Head of caudate nucleus (tissue), 42 donors: ENCODE measurements at regions not wholly inside any gene's neighbourhood (a gene's known extent, or its start where the extent isn't known, plus 50 kb on each side); places are given as distances from the start of the nearest gene placed in this dataset.

ENCODE experiments used
- DNase-seq, 42 donors: peaks; one replicate each; pipeline versions ENCODE4 v3.0.0 to v3.0.0-alpha.2; 2020 to 2021; ENCODE audit warnings: mixed read lengths in 7 of 42
- intact Hi-C: fragments of 100-400 bp; cut with DNase I; formaldehyde crosslinking; loops from one replicate; pipeline ENCODE4 v1.15.0; 2022

DNA sequence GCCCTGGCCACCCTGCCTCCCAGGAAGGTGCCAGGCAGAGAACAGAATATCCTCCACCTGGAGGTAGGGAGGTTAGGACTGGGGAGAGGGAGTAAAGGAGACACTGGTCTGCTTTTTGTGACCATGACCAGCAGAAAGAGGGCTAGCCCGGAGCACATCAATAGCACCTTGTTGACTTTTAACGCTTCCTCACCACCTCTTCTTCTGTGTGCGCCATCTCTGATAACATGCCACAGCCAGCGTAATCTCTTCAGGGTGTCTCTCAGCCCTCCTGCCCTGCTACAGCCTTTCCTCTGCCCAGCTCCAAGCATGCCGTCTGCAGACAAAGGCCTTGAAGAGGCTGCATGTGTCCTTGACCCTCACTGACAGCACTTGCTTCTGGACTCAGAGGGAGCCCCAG lies 50.9 kb upstream of the GJA5 start:
- intact Hi-C loops, result no loop called here
- DNase-seq, result no peak

DNA sequence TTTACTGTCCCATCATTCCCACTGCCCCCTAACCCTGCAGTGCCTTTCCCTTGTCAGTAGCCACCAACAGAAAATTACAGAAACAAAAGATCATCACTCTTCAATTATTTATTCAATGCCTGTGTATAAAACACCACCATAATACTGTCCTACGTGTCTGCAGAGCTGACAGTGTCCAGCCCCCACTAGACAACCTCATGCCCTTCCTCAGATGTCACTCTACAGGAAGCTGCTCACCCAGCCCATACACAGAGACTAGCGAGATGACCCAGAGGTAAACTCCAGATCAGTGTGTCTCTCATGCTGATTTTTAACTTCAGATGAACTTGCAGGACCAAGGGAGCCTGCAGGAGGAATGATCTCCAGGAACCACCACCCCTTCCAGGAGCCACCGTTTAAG lies 51.3 kb upstream of the GJA5 start:
- intact Hi-C loops, result no loop called here
- no peak for DNase-seq

DNA sequence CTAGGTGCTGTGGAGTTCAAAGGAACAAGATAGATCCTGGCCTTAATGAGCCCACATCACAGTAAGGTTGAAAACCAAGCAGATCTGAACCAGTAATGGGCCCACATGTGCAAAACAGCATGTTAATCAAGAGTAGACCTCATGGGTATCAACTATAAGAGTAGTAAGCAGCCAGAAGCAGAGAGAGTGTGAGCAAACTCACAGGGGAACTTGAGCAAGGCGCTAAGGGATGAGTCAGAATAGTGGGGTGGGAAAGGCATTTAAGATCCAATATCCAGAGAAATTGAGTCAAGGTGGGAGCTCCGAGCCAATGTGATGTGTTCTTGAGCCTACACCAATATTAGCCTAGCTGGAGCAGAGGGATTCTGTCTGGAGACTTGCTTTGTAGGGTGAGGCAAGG lies 52.4 kb upstream of the GJA5 start:
- intact Hi-C loops, result no loop called here
- DNase-seq, result no peak

DNA sequence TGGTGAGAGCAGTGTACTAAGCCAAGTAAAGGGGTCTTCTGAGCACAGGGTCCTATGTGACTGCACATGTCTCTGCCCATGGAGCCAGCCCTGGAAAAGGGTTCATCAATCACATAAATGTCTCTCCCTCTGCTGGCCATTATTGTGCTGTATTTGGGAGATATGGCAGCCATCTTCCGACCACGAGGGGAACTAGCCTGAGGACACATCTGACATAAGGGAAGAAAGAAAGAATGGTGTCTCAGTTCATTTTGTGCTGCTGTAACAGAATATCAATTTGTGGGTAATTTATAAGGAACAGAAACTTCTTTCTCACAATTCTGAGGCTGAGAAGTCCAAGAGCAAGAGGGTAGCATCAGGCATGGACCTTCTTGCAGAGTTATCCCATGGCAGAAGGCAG lies 55.1 kb upstream of the GJA5 start:
- intact Hi-C loops, result no loop called here
- no peak for DNase-seq

DNA sequence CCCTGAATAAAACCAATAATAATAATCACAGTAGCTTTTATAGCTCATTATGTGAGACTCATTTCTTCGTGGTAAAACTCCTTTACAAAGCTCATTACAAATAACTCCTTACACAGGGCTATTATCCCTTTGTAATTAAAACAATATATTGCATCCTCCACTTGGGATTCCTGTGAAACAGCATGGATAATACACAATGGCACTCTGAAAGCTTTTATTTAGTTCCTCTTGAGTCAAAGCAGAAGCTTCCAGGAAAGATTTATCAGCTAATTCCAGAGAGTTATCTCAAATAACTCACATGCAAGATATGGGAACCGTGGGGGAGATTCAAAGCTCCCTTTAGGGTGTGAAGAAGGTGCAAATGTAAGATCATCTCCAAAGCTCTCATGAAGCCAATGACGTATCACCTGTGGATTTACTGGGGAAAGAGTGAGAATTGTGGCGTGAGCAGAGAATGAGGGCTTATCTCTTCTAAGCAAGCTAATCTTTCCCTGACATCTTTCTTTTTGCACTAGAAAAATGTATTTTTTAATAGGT lies 60.4 kb upstream of the GJA5 start:
- intact Hi-C loops, result no loop called here
- no peak for DNase-seq

DNA sequence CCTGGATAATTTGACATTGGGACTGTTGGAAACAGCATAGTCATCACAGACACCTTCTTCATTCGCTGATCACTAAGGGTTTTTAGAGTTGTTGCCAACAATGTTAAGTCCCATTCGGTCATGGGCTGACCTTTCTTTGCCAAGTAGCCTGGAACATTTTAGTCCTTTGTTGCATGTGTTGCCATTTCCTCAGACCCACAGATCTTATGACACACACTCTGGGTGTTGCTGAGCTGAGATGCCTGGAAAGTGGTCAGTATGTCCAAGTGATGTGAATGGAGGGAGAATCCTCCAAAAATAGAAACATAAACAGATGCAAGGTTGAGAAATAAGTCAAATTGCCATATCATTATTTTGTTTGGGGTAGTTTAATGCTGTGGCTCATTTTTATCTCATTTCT lies 61.5 kb upstream of the GJA5 start:
- intact Hi-C loops, result no loop called here
- DNase-seq, result peak in 1 of 42 donors; percentile 1

DNA sequence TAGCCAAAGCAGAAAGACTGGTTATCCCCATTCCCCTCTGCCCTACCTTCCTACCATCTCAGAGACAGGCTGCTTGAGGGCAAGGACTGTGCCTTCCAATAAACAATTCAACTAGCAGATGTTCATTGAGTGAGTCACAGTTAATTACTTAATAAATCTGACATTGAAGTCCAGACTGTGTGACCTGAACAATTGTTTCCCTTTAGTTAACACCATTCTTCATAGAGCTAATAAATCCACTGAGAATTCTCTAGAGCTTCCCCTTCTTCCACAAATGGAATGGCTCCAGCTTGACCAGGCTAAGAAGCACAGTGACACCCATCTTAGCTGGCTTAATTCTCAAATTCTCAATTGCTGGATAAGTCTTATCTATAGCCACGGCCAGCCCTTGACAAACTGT lies 61.9 kb upstream of the GJA5 start:
- no peak for DNase-seq
- intact Hi-C loops, result no loop called here

DNA sequence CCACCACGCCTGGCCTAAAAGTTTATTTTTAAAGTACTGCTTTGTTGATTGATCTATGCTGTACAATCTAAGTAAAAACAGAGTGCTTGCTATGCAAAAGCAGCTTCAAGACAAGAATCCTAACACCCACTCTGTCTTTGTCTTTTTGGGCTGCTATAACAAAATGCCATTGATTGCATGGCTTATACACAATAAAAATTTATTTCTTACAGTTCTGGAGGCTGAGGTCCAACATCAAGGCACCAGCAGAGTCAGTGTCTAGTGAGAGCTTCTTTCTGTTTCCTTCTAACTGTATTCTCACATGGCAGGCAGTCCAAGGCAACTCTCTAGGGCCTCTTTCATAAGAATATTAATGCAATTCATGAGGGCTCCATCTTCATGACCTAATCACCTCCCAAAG lies 63.6 kb upstream of the GJA5 start:
- DNase-seq, result no peak
- intact Hi-C loops, result no loop called here

DNA sequence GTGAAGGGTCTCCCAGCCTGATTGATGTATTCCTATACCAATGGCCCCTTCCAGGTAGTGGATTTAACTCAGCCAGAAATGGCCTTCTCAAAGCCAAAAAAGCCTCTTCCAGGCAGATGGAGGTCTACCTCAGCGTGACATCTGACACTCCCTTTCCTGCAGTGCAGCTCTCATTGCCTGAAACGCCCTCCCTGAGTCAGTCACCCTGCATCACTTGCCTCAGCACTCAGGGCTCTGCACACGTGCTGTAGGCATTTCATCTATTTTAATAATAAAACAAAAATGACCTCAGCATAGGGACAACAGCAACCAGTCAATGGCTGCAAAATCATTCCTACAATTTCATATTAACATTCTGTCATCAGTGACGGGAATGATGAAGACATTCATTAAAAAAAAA lies 64.4 kb upstream of the GJA5 start:
- intact Hi-C loops, result no loop called here
- DNase-seq, result no peak

DNA sequence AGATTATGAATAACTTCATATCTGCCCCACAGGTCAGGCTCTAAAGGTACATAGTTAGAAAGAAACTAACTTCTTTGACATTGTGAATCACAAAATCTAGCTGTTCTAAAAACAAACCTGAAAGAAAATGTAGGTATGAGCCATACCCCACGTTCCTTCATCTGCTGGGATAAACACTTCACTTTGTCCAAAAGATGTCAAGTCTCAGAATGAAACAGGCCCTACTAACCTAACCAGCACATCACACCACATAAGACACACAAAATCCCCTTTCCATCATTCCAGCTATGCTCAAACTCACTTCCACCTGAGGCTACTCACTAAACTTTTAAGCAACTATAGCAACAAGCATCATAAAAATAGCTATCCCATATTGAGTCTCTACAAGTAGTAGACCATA lies 65.2 kb upstream of the GJA5 start:
- intact Hi-C loops, result no loop called here

DNA sequence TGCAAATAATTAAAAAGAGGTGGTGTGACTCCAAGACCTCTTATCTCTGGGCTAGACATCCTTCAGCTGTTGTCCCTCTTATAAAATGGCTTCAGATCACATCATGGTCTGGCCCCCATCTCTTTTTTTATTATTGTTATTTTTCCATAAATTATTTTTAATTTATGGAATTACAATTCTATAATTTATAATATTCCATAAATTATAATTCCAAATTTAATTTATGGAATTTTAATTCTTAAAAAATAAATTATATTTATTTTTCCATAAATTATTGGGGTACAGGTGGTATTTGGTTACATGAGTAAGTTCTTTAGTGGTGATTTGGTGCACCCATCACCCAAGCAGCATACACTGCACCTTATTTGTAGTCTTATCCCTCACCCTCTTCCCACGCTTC lies 65.9 kb upstream of the GJA5 start:
- intact Hi-C loops, result no loop called here

More for the DNA sequence above, 65.2 kb upstream of the GJA5 start:
- DNase-seq, result no peak

DNA sequence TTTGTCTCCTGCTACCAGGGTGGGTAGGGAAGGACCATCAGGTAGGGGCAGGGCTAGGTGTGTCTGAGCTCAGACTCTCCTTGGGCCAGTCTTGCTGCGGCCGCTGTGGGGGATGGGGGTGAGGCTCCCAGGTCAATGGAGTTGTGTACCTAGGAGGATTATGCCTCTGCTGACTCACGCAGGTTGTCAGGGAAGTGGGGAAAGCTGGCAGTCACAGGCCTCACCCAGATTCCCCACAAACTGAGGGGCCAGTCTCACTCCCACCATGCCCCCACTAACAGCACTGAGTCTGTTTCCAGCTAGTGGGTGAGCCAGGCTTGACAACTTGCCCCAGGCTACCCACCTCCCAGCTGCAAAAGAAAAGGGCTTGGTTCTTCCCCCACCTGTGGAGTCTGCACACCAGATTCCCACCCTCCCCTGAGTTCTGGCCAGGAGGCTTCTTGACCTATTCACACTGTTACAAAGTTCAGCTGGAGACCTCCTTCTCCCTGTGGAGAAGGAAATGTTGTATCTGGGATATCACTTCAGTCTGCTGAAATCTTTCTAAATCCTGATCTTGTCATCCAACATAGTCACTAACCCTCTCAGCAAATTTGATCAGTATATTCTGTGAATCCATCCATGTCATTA lies 69.2 kb upstream of the GJA8 start:
- intact Hi-C loops, result no loop called here
- DNase-seq, result no peak

More for the DNA sequence above, 65.9 kb upstream of the GJA5 start:
- no peak for DNase-seq

DNA sequence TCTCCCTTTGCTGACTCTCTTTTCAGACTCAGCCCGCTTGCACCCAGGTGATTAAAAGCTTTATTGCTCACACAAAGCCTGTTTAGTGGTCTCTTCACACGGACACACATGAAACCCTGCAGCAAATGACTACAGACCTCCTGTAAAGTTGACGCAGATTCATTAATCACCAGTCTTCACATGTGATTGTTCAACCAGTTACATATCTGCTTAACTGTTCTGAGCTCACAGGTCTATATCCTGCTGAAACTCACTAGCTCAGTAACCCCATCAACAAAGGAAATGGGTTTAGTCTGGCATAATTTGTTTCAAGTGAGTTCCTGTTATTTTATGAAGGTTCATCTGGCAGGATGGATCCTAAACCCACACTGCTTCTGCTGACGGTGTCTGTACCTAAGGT lies 68.4 kb upstream of the GJA8 start:
- intact Hi-C loops, result no loop called here
- DNase-seq, result no peak

DNA sequence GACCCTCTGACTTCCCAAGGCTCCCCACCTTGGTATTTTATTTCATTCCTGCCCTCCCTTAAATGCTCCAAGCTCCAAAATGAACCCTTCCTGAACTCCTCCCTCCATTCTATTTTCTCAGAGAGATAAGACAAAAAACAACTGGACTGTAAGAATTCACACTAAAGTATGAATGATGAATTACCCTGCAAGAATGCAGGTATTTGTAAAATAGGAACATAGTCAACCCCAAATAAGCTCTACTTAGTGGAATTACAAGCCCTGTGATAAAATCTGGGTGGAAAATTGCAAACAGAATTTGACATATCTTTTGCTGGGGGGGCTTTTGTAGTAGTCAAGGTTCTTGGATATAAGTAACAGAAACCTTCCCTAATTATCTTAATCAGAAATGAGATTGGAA lies 67.8 kb upstream of the GJA8 start:
- DNase-seq, result no peak
- intact Hi-C loops, result no loop called here

DNA sequence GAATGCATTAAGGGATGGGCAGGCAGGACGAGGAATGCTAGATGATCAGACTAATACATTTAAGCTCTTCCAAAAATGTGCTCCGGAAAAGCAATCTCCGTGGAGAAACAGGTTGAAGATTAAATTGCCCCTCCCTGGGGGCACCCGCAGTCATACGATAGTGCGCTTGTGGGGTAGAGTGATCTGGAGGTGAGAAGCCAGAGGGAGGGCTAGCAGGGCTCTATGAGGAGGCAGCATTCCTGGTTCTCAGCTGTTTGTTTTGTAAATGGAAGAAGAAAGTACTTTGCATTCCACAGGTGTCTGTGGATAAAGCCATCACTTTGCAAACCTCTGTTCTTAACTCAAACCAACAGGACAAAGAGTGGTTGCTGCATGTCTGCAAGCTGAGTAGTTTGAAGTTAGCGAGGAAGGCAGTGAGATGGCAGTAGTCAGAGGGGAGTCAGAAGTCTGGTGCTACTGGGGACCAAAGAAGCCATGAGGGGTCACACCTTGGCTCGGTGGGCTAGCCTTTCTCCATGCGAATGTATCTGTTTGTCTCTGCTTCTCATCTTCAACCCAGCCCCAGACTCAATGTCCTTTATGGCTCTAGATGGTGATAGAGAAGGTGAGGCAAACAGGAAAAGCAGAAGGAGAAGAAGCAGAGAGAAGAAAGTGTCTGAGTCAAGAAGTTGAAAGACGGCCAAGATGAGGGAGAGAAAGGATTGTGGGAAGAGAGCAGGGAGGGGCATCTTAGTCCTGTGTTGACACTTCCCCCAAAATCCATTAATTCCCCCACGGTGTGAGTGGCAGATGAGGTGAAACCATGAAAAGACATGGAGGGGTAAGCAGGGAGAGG lies 65.2 kb upstream of the GJA8 start:
- intact Hi-C loops, result no loop called here

DNA sequence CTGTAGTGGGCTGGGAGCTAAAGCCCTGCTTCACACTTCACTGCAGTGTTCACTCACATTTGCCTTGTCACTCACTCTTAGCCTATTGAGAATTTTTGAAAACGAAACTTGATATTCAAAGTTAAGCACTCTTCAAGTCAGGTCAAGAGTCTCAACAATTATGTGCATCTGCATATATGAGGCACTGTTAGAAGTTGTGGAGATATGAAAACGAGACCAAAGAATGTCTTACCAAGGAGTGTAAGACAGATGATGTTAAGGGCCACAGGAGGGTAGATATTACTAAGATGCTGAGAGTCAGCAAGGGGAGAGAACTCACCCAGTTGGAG lies 64.7 kb upstream of the GJA8 start:
- no peak for DNase-seq
- intact Hi-C loops, result no loop called here

More for the DNA sequence above, 65.2 kb upstream of the GJA8 start:
- no peak for DNase-seq

DNA sequence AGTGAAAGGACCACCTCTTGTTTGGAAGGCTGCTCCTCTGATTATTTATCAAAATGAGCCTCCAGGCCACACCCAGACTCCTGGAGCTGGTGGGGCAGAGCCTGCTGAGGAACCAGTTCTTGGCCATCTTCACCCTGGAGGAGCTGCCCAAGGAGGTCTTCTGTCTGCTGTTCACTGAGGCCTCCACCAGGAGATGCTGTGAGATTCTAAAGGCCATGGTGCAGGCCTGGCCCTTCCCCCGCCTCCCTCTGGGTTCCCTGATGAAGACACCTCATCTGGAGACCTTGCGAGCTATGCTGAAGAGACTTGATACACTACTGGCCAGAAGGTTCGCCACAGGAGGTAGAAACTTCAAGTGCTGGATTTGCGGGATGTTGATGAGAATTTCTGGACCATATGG lies 61.7 kb upstream of the GJA8 start:
- no peak for DNase-seq
- intact Hi-C loops, result no loop called here

DNA sequence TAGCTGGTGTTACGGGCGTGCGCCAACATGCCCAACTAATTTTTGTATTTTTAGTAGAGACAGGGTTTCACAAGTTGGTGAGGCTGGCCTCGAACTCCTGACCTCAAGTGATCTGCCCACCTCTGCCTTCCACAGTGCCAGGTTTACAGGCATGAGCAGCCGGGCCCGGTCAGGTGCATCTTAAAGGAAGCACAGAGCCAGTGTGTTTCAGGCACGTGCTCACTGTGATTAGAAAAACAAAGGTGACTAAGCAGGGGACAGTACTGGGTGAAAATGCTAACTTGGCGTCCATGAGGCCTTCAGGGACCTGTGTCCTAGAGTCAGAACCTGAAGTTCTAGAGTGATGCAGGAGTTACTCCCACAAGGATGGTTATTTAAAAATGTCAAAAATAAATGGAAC lies 60.0 kb upstream of the GJA8 start:
- intact Hi-C loops, result no loop called here
- DNase-seq, result no peak

DNA sequence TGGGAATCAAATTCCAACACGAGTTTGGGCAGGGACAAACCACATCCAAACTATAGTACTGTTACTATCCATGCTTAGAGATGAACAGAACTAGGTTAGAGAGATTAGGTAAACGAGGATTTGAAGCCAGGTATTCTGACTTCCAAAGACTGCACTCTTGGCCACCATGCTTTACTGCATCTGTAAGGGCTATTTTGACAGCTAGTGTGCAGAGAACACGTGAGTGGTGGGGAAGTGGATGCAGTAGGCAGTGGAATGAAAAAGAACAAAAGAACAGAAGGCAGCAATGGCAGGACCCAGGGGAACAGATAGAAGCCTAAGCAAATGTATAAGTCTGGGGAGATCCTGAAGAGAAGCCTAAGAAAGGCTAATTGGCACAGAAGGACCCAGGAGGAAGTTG lies 59.1 kb upstream of the GJA8 start:
- intact Hi-C loops, result no loop called here
- DNase-seq, result no peak

DNA sequence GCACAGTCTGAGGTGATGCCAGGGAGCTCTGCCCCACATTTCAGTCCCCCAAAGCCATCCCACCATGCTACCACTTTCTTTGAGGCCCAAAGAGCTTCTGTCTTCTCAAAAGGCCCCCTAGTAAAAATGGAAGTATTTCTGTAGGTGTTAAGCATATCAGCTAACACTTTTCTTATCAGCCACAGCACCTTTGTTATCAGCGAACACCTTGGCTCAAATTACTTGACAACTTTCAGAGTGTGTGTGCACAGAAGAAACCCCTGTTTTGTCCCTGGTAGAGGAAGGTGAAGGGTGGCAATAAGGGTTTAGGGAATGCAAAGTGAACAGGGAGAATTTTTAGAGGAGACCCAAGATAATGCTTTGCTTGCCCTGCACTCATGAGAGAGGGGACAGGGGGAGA lies 54.8 kb upstream of the GJA8 start:
- DNase-seq, result no peak
- intact Hi-C loops, result no loop called here
